Mesothelial cell of epicardium (in vitro differentiated cells): ENCODE measurements at regions not wholly inside any gene's neighbourhood (a gene's known extent, or its start where the extent isn't known, plus 50 kb on each side); places are given as distances from the start of the nearest gene placed in this dataset.
"Not testable (repeated sequence)": the region's sequence is repeated elsewhere in the genome, so short reads cannot be mapped to it uniquely, and the experiment has no call there.

Experiments
- DNase-seq, 2 experiments: peaks; one replicate each; pipeline ENCODE4 v3.0.0; 2021; ENCODE audit warnings: low spot score in 2 of 2; ENCODE audit not compliant: unreplicated experiment in 2 of 2
- H3K27ac Mint-ChIP-seq: 2 replicates; pipeline ENCODE4 v1.8.0; 2021; ENCODE audit warnings: mixed read lengths
- H3K27me3 Mint-ChIP-seq: 2 replicates; pipeline ENCODE4 v1.8.0; 2021; ENCODE audit warnings: low read depth, mixed read lengths
- H3K36me3 Mint-ChIP-seq: 2 replicates; pipeline ENCODE4 v1.8.0; 2021; ENCODE audit warnings: mixed read lengths
- H3K4me1 Mint-ChIP-seq: 2 replicates; pipeline ENCODE4 v1.8.0; 2021; ENCODE audit warnings: mixed read lengths
- H3K4me3 Mint-ChIP-seq: 2 replicates; pipeline ENCODE4 v1.8.0; 2021; ENCODE audit warnings: mild to moderate bottlenecking, moderate library complexity, mixed read lengths
- H3K9me3 Mint-ChIP-seq: 2 replicates; pipeline ENCODE4 v1.8.0; 2021; ENCODE audit warnings: mixed read lengths
- TF ChIP-seq, protein P1 (sequence below): fragments of 200-600 bp; sonication (generic); IDR thresholded peaks from one replicate; pipeline ENCODE4 v1.5.0; 2021; ENCODE audit warnings: antibody characterized with exemption; ENCODE audit not compliant: unreplicated experiment

- H3K4me3 Mint-ChIP-seq = no peak overlapping the region
- no peaks in the 10 kb centered on the region for H3K27me3 Mint-ChIP-seq
- H3K27ac Mint-ChIP-seq = no peak overlapping the region
- TF ChIP-seq, protein P1, sequence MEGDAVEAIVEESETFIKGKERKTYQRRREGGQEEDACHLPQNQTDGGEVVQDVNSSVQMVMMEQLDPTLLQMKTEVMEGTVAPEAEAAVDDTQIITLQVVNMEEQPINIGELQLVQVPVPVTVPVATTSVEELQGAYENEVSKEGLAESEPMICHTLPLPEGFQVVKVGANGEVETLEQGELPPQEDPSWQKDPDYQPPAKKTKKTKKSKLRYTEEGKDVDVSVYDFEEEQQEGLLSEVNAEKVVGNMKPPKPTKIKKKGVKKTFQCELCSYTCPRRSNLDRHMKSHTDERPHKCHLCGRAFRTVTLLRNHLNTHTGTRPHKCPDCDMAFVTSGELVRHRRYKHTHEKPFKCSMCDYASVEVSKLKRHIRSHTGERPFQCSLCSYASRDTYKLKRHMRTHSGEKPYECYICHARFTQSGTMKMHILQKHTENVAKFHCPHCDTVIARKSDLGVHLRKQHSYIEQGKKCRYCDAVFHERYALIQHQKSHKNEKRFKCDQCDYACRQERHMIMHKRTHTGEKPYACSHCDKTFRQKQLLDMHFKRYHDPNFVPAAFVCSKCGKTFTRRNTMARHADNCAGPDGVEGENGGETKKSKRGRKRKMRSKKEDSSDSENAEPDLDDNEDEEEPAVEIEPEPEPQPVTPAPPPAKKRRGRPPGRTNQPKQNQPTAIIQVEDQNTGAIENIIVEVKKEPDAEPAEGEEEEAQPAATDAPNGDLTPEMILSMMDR = no peak
- H3K9me3 Mint-ChIP-seq = peaks cover 29% of the 10 kb centered on the region
- H3K36me3 Mint-ChIP-seq = no peaks in the 10 kb centered on the region
- DNase-seq = no peak
- H3K4me1 Mint-ChIP-seq = peaks cover 7% of the 10 kb centered on the region
Measured at GRCh38 chr14:27881063-27881462, 885.5 kb upstream of the FOXG1 start.

- Mint-ChIP-seq H3K9me3 (peaks cover 29% of the 10 kb centered on the region), H3K27ac (no peak overlapping the region), H3K4me3 (no peak overlapping the region), H3K27me3 (no peaks in the 10 kb centered on the region), H3K36me3 (no peaks in the 10 kb centered on the region), H3K4me1 (peaks cover 7% of the 10 kb centered on the region)
- TF ChIP-seq, protein P1 = no peak
- no peak for DNase-seq
Measured at GRCh38 chr14:27881646-27882045, 884.9 kb upstream of the FOXG1 start.

DNA sequence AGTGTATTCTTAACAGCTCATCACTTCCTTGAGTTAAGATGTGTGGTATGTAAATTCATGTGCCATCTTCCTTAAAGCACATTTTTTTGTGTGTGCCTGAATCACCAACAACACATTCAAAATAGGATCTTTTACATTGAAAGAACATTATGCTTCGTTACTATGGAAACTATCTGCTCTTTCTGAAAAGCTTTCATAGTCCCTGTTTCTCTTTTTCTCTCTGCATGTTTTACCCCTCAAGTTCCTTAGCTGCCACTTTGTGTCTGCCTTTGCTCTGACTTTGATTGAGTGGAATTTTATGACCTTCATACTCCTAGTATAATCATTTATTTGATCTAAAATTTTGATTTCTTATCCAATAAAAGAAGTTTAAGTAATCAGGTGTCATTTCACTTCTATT, 880.3 kb upstream of the FOXG1 start:
- TF ChIP-seq, protein P1 = no peak
- DNase-seq = no peak
- Mint-ChIP-seq H3K27ac (no peak overlapping the region), H3K36me3 (no peaks in the 10 kb centered on the region), H3K9me3 (peaks cover 9% of the 10 kb centered on the region), H3K4me3 (no peak overlapping the region), H3K27me3 (no peaks in the 10 kb centered on the region), H3K4me1 (peaks cover 7% of the 10 kb centered on the region)

DNA sequence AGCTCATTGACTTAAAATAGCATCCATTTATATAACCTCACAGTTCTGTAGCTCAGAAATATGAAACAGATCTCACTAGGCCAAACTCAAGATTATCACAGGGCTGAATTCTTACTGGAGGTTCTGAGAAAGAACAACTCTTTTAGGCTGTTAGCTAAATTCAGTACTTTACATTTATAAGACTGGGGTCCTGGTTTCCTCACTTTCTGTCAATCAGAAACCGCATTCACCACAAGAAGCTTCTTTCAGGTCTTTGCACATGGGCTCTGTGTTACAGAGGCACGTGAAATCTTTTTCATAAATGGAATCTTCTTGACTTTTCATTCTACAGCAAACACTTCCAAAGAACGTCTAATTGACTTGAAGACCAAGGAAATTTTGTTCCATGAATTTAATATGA, 876.3 kb upstream of the FOXG1 start:
- Mint-ChIP-seq H3K4me3 (no peak overlapping the region), H3K4me1 (no peaks in the 10 kb centered on the region), H3K36me3 (no peaks in the 10 kb centered on the region), H3K27me3 (no peaks in the 10 kb centered on the region), H3K27ac (no peak overlapping the region), H3K9me3 (peaks cover 14% of the 10 kb centered on the region)
- DNase-seq = no peak
- TF ChIP-seq, protein P1 = no peak

- DNase-seq, H3K36me3 Mint-ChIP-seq, H3K27ac Mint-ChIP-seq, H3K4me3 Mint-ChIP-seq, H3K27me3 Mint-ChIP-seq, H3K4me1 Mint-ChIP-seq: not testable (repeated sequence)
- H3K9me3 Mint-ChIP-seq = peaks cover 18% of the 10 kb centered on the region
Measured at GRCh38 chr14:27908484-27908883, 858.1 kb upstream of the FOXG1 start.

DNA sequence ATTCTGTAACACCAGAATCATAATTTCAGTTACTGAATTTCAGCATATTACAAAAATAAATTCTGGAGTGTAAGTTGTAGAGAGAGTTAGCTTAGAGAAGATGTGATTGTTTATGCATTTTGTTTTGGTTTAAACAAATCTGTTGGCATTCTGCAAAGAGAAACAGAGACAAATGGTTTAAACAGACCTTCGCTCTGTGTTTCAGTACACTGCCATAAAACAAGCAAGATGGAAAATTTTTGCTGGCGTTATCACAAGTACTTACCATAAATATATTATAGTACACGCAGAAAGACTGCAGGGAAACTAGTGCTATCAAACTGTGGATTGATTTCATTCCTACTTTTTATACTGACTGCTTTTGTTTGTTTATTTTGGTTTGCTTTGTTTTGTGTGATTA, 850.3 kb upstream of the FOXG1 start:
- H3K4me1 Mint-ChIP-seq = no peaks in the 10 kb centered on the region
- peaks cover 11% of the 10 kb centered on the region for H3K9me3 Mint-ChIP-seq
- TF ChIP-seq, protein P1 = no peak
- no peak overlapping the region for H3K27ac Mint-ChIP-seq
- DNase-seq = no peak
- no peak overlapping the region for H3K4me3 Mint-ChIP-seq
- no peaks in the 10 kb centered on the region for H3K27me3 Mint-ChIP-seq
- no peaks in the 10 kb centered on the region for H3K36me3 Mint-ChIP-seq
